H9 (cell line): ENCODE measurements at regions not wholly inside any gene's neighbourhood (a gene's known extent, or its start where the extent isn't known, plus 50 kb on each side); places are given as distances from the start of the nearest gene placed in this dataset.

ENCODE experiments used
- DNase-seq: peaks from one replicate; pipeline ENCODE4 v3.0.0-alpha.2; 2017
- H2AFZ ChIP-seq: one replicate; pipeline ENCODE4 v1.6.1; 2013; ENCODE audit warnings: mild to moderate bottlenecking, low read length, control low read depth, moderate library complexity
- H2AK5ac ChIP-seq: 2 replicates; pipeline ENCODE4 v1.6.1; 2013; ENCODE audit warnings: low read length, control low read depth, mixed read lengths; ENCODE audit not compliant: insufficient read length
- H2BK120ac ChIP-seq: one replicate; pipeline ENCODE4 v1.6.1; 2013; ENCODE audit warnings: low read depth, mild to moderate bottlenecking, low read length, control low read depth, inconsistent platforms; ENCODE audit not compliant: poor library complexity, severe bottlenecking
- H2BK12ac ChIP-seq: 2 replicates; pipeline ENCODE4 v1.6.1; 2013; ENCODE audit warnings: low read length, control low read depth, mixed read lengths, low read depth; ENCODE audit not compliant: insufficient read length
- H2BK15ac ChIP-seq: 2 replicates; pipeline ENCODE4 v1.6.1; 2013; ENCODE audit warnings: low read depth, low read length, control low read depth
- H2BK20ac ChIP-seq: one replicate; pipeline ENCODE4 v1.6.1; 2013; ENCODE audit warnings: low read depth, mild to moderate bottlenecking, low read length, control low read depth, inconsistent platforms; ENCODE audit not compliant: poor library complexity, severe bottlenecking
- H2BK5ac ChIP-seq: 2 replicates; pipeline ENCODE4 v1.6.1; 2013; ENCODE audit warnings: low read length, control low read depth, mixed read lengths; ENCODE audit not compliant: insufficient read length
- H3K14ac ChIP-seq: 2 replicates; pipeline ENCODE4 v1.6.1; 2013; ENCODE audit warnings: low read length, control low read depth; ENCODE audit not compliant: insufficient read depth
- H3K18ac ChIP-seq: 2 replicates; pipeline ENCODE4 v1.6.1; 2013; ENCODE audit warnings: low read depth, mild to moderate bottlenecking, mixed read lengths, low read length, control low read depth; ENCODE audit not compliant: insufficient read length
- H3K23ac ChIP-seq: 2 replicates; pipeline ENCODE4 v1.6.1; 2013; ENCODE audit warnings: low read length, control low read depth, mixed read lengths, low read depth; ENCODE audit not compliant: insufficient read length
- H3K23me2 ChIP-seq: 2 replicates; pipeline ENCODE4 v1.6.1; 2013; ENCODE audit warnings: low read depth, mild to moderate bottlenecking, mixed read lengths, low read length, control low read depth; ENCODE audit not compliant: insufficient read length, poor library complexity, severe bottlenecking
- H3K27ac ChIP-seq: 2 replicates; pipeline ENCODE4 v1.5.1; 2013; ENCODE audit warnings: low read length, control low read depth, mixed read lengths, low read depth; ENCODE audit not compliant: insufficient read length
- H3K27me3 ChIP-seq: 2 replicates; pipeline ENCODE4 v1.6.1; 2013; ENCODE audit warnings: low read length, control low read depth, inconsistent platforms; ENCODE audit not compliant: insufficient read depth
- H3K4ac ChIP-seq: 2 replicates; pipeline ENCODE4 v1.6.1; 2013; ENCODE audit warnings: low read depth, mild to moderate bottlenecking, control low read depth, inconsistent platforms, low read length, moderate library complexity
- H3K4me1 ChIP-seq: 2 replicates; pipeline ENCODE4 v1.6.1; 2013; ENCODE audit warnings: low read length, control low read depth, inconsistent platforms; ENCODE audit not compliant: insufficient read depth
- H3K4me2 ChIP-seq: 2 replicates; pipeline ENCODE4 v1.6.1; 2013; ENCODE audit warnings: low read length, control low read depth, mixed read lengths; ENCODE audit not compliant: insufficient read length, insufficient read depth
- H3K56ac ChIP-seq: 2 replicates; pipeline ENCODE4 v1.6.1; 2013; ENCODE audit warnings: low read depth, mild to moderate bottlenecking, mixed read lengths, low read length, control low read depth; ENCODE audit not compliant: insufficient read length
- H3K79me1 ChIP-seq: 2 replicates; pipeline ENCODE4 v1.6.1; 2013; ENCODE audit warnings: low read depth, mild to moderate bottlenecking, moderate library complexity, low read length, control low read depth, inconsistent platforms; ENCODE audit not compliant: insufficient read depth, poor library complexity, severe bottlenecking
- H3K79me2 ChIP-seq: 2 replicates; pipeline ENCODE4 v1.6.1; 2013; ENCODE audit warnings: low read length, control low read depth, inconsistent platforms; ENCODE audit not compliant: insufficient read depth
- H3K9ac ChIP-seq: 2 replicates; pipeline ENCODE4 v1.6.1; 2013; ENCODE audit warnings: low read length, control low read depth, mixed read lengths; ENCODE audit not compliant: insufficient read length; ENCODE audit errors: extremely low read depth
- H3K9me3 ChIP-seq: one replicate; pipeline ENCODE4 v1.6.1; 2013; ENCODE audit warnings: low read depth, low read length, inconsistent platforms; ENCODE audit not compliant: control insufficient read depth
- H3T11ph ChIP-seq: one replicate; pipeline ENCODE4 v1.6.1; 2013; ENCODE audit warnings: mild to moderate bottlenecking, low read length, control low read depth, inconsistent platforms
- H4K20me1 ChIP-seq: one replicate; pipeline ENCODE4 v1.6.1; 2013; ENCODE audit not compliant: control insufficient read depth, insufficient read length, insufficient read depth
- H4K5ac ChIP-seq: 2 replicates; pipeline ENCODE4 v1.6.1; 2013; ENCODE audit warnings: low read depth, mild to moderate bottlenecking, mixed read lengths, low read length, control low read depth; ENCODE audit not compliant: insufficient read length
- H4K8ac ChIP-seq: replicated peaks from 2 replicates; pipeline ENCODE4 v1.6.1; 2013; ENCODE audit warnings: low read length, control low read depth, mixed read lengths, low read depth; ENCODE audit not compliant: insufficient read length
- H4K91ac ChIP-seq: 2 replicates; pipeline ENCODE4 v1.6.1; 2013; ENCODE audit warnings: low read depth, mild to moderate bottlenecking, moderate library complexity, mixed read lengths, low read length, control low read depth; ENCODE audit not compliant: insufficient read length
- H3K27ac Mint-ChIP-seq, 3 experiments: 2 replicates in 2 of 3; 3 replicates in 1 of 3; pipeline ENCODE4 v1.8.0; 2020 to 2021; ENCODE audit warnings: mixed read lengths in 3 of 3, mild to moderate bottlenecking in 1 of 3, moderate library complexity in 1 of 3
- H3K27me3 Mint-ChIP-seq: 2 replicates; pipeline ENCODE4 v1.8.0; 2021; ENCODE audit warnings: low read depth, mild to moderate bottlenecking, moderate library complexity, mixed read lengths
- H3K36me3 Mint-ChIP-seq, 3 experiments: 2 replicates in 2 of 3; 3 replicates in 1 of 3; pipeline ENCODE4 v1.8.0; 2020 to 2021; ENCODE audit warnings: low read depth in 3 of 3, mixed read lengths in 3 of 3; ENCODE audit not compliant: insufficient read depth in 1 of 3
- H3K4me1 Mint-ChIP-seq, 2 experiments: 2 replicates each; pipeline ENCODE4 v1.8.0; 2020; ENCODE audit warnings: mixed read lengths in 2 of 2
- H3K4me3 Mint-ChIP-seq, 2 experiments: 2 replicates in 1 of 2; 3 replicates in 1 of 2; pipeline ENCODE4 v1.8.0; 2020 to 2021; ENCODE audit warnings: mild to moderate bottlenecking in 2 of 2, mixed read lengths in 2 of 2, moderate library complexity in 1 of 2
- H3K9me3 Mint-ChIP-seq, 2 experiments: 2 replicates in 1 of 2; 3 replicates in 1 of 2; pipeline ENCODE4 v1.8.0; 2020; ENCODE audit warnings: mild to moderate bottlenecking in 2 of 2, mixed read lengths in 2 of 2, moderate library complexity in 1 of 2
- whole genome bisulfite sequencing: extraction: QIAGEN DNeasy Blood & Tissue Kit; methylation state at CpG from one replicate; pipeline ENCODE4 v1.1.7; 2013; ENCODE audit warnings: missing lambda C conversion rate, low lambda C conversion rate, mixed read lengths; ENCODE audit not compliant: insufficient read length; ENCODE audit errors: extremely low coverage; 5-methylcytosine and 5-hydroxymethylcytosine counted together
- TF ChIP-seq, protein P1 (sequence below): fragments of 200-600 bp; sonication (generic); conservative IDR thresholded peaks from 3 replicates; pipeline ENCODE4 v1.8.0; 2021; ENCODE audit warnings: antibody characterized with exemption, mild to moderate bottlenecking

DNA sequence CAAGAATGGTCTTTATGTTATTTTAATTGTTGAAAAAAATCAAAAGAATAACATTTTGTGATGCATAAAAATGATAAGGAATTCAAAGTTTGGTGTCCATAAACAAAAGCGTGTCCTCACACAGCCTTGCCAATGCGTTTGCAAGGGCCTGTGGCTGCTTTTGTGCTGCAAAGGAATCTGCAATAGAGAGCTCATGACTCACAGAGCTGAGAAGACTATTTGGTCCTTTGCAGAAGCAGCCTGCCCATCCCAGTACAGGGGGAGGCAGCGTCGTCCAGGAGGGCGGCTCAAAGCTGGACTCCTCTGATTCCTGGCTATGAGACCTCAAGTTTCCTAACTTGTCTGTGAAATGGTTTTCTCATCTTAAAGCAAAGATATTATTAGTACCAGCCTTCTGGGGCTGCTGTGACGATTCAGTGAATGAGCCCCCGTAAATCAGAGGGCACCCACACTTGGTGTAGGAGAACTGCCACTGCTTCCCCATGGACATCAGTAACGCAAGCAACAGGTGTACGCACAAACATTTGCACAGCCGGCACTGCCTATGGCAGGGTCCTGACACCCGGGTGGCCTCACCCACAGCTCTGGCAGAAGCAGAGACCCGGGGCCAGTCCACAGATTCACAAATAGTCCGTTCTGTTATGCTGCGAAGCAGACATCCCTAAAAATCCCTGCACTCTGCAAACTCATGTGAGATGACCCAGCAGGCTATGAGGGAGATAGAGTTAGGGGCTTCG is 70.6 kb upstream of the ASAP2 start:
- H3K79me1 ChIP-seq, result no peaks in the 10 kb centered on the region
- H3K4me1 Mint-ChIP-seq, result peaks cover 14 to 21% of the 10 kb centered on the region in 2 experiments
- H3T11ph ChIP-seq, result no peak overlapping the region
- H4K20me1 ChIP-seq, result no peaks in the 10 kb centered on the region
- H2AK5ac ChIP-seq, result no peak overlapping the region
- H2AFZ ChIP-seq, result no peak overlapping the region
- H2BK20ac ChIP-seq, result no peak overlapping the region
- no CpG with 5 or more reads among the region's 15 CpGs for WGBS
- peaks cover 25% of the 10 kb centered on the region for H3K27me3 Mint-ChIP-seq
- DNase-seq, result no peak
- H3K27me3 ChIP-seq, result peaks cover 2% of the 10 kb centered on the region; the same call in 1 of the 2 replicates
- no peak overlapping the region for H2BK12ac ChIP-seq
- no peak overlapping the region for H3K18ac ChIP-seq
- H3K23ac ChIP-seq, result no peak overlapping the region
- H3K56ac ChIP-seq, result no peak overlapping the region
- TF ChIP-seq, protein P1, sequence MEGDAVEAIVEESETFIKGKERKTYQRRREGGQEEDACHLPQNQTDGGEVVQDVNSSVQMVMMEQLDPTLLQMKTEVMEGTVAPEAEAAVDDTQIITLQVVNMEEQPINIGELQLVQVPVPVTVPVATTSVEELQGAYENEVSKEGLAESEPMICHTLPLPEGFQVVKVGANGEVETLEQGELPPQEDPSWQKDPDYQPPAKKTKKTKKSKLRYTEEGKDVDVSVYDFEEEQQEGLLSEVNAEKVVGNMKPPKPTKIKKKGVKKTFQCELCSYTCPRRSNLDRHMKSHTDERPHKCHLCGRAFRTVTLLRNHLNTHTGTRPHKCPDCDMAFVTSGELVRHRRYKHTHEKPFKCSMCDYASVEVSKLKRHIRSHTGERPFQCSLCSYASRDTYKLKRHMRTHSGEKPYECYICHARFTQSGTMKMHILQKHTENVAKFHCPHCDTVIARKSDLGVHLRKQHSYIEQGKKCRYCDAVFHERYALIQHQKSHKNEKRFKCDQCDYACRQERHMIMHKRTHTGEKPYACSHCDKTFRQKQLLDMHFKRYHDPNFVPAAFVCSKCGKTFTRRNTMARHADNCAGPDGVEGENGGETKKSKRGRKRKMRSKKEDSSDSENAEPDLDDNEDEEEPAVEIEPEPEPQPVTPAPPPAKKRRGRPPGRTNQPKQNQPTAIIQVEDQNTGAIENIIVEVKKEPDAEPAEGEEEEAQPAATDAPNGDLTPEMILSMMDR, result no peak
- H3K23me2 ChIP-seq, result no peaks in the 10 kb centered on the region
- H4K91ac ChIP-seq, result no peak overlapping the region
- H2BK15ac ChIP-seq, result no peak overlapping the region
- no peaks in the 10 kb centered on the region for H3K4me1 ChIP-seq
- H3K27ac ChIP-seq, result no peak overlapping the region
- peaks cover 22 to 24% of the 10 kb centered on the region in 2 experiments for H3K9me3 Mint-ChIP-seq
- no peak overlapping the region for H3K4me3 Mint-ChIP-seq
- no peak overlapping the region for H2BK120ac ChIP-seq
- H3K79me2 ChIP-seq, result no peaks in the 10 kb centered on the region
- no peak overlapping the region for H4K5ac ChIP-seq
- H3K9me3 ChIP-seq, result peaks cover 6% of the 10 kb centered on the region
- no peak overlapping the region for H3K9ac ChIP-seq
- H3K36me3 Mint-ChIP-seq, result peaks cover 3 to 18% (median 13%) of the 10 kb centered on the region in 3 experiments; a peak in 6 of 7 replicates
- no peak overlapping the region for H3K4me2 ChIP-seq
- no peak overlapping the region for H3K14ac ChIP-seq
- H3K4ac ChIP-seq, result no peak overlapping the region
- no peak overlapping the region for H4K8ac ChIP-seq
- no peak overlapping the region for H2BK5ac ChIP-seq
- H3K27ac Mint-ChIP-seq, result no peak overlapping the region
